Colonic mucosa (tissue), 4 donors: ENCODE measurements at regions not wholly inside any gene's neighbourhood (a gene's known extent, or its start where the extent isn't known, plus 50 kb on each side); places are given as distances from the start of the nearest gene placed in this dataset.
A peak's percentile ranks its signal among the peaks of the same experiment; 100 is the strongest.

Experiments used
- DNase-seq: peaks from one replicate; pipeline ENCODE4 v3.0.0-alpha.2; 2020
- H3K27ac ChIP-seq: fragments of 200-600 bp; one replicate; pipeline ENCODE4 v1.8.0; 2021
- H3K27me3 ChIP-seq: fragments of 200-600 bp; one replicate; pipeline ENCODE4 v1.8.0; 2021
- H3K36me3 ChIP-seq: fragments of 200-600 bp; one replicate; pipeline ENCODE4 v1.8.0; 2021
- H3K4me1 ChIP-seq: fragments of 200-600 bp; one replicate; pipeline ENCODE4 v1.8.0; 2021; ENCODE audit warnings: mild to moderate bottlenecking
- H3K4me3 ChIP-seq: fragments of 200-600 bp; one replicate; pipeline ENCODE4 v1.8.0; 2021
- H3K9ac ChIP-seq, 2 donors: one replicate each; pipeline ENCODE4 v1.7.0; 2013; ENCODE audit warnings: control low read depth in 2 of 2, low read depth in 2 of 2, low read length in 2 of 2
- H3K9me3 ChIP-seq: fragments of 200-600 bp; one replicate; pipeline ENCODE4 v1.8.0; 2021
- CTCF ChIP-seq: fragments of 200-600 bp; IDR thresholded peaks from one replicate; pipeline ENCODE4 v1.8.0; 2022; ENCODE audit warnings: antibody characterized with exemption, mild to moderate bottlenecking
- intact Hi-C: fragments of 100-400 bp; cut with DNase I; formaldehyde crosslinking; loops from one replicate; pipeline ENCODE4 v1.14.1; 2022
- donor health status: healthy.
- donor health status: DM: no; HTN: no; CAD: no.
- donor health status: DM: no; HTN: no; CAD: no.

- Histone ChIP-seq H3K36me3 (no peaks in the 10 kb centered on the region), H3K4me1 (no peaks in the 10 kb centered on the region), H3K4me3 (no peak overlapping the region), H3K27me3 (no peaks in the 10 kb centered on the region), H3K9ac (no peak overlapping the region), H3K9me3 (no peaks in the 10 kb centered on the region), H3K27ac (no peak overlapping the region)
- no peak for TF ChIP-seq CTCF
- intact Hi-C loops, result no loop called here
- DNase-seq, result no peak
These were observed 52.4 kb upstream of the FICD start for GRCh38 chr12:108462686-108463085.

- H3K36me3 ChIP-seq, result no peaks in the 10 kb centered on the region
- no peak for TF ChIP-seq CTCF
- H3K27ac ChIP-seq, result no peak overlapping the region
- intact Hi-C loops, result no loop called here
- H3K4me1 ChIP-seq, result no peaks in the 10 kb centered on the region
- H3K9ac ChIP-seq, result no peak overlapping the region
- H3K27me3 ChIP-seq, result no peaks in the 10 kb centered on the region
- no peak for DNase-seq
- H3K4me3 ChIP-seq, result no peak overlapping the region
- H3K9me3 ChIP-seq, result no peaks in the 10 kb centered on the region
These were observed 53.9 kb upstream of the FICD start for GRCh38 chr12:108461058-108461660.

- Histone ChIP-seq H3K4me3 (no peak overlapping the region), H3K9ac (no peak overlapping the region), H3K27ac (no peak overlapping the region), H3K27me3 (no peaks in the 10 kb centered on the region), H3K4me1 (no peaks in the 10 kb centered on the region), H3K9me3 (no peaks in the 10 kb centered on the region), H3K36me3 (no peaks in the 10 kb centered on the region)
- no peak for TF ChIP-seq CTCF
- intact Hi-C loops, result no loop called here
- no peak for DNase-seq
These were observed 55.9 kb upstream of the FICD start for GRCh38 chr12:108459149-108459548.

- H3K9ac ChIP-seq, result no peak overlapping the region
- H3K4me3 ChIP-seq, result no peak overlapping the region
- intact Hi-C loops, result no loop called here
- DNase-seq, result no peak
- no peaks in the 10 kb centered on the region for H3K9me3 ChIP-seq
- no peak for TF ChIP-seq CTCF
- H3K27me3 ChIP-seq, result no peaks in the 10 kb centered on the region
- no peaks in the 10 kb centered on the region for H3K4me1 ChIP-seq
- H3K27ac ChIP-seq, result no peak overlapping the region
- no peaks in the 10 kb centered on the region for H3K36me3 ChIP-seq
These were observed 57.2 kb upstream of the FICD start for GRCh38 chr12:108457734-108458361.

GRCh38 chr12:108457006-108457733 lies 57.9 kb upstream of the FICD start:
- Histone ChIP-seq H3K27ac (no peak overlapping the region), H3K4me1 (no peaks in the 10 kb centered on the region), H3K4me3 (no peak overlapping the region), H3K9me3 (no peaks in the 10 kb centered on the region), H3K27me3 (no peaks in the 10 kb centered on the region), H3K9ac (no peak overlapping the region), H3K36me3 (no peaks in the 10 kb centered on the region)
- intact Hi-C loops, result no loop called here
- peak; percentile 35 for TF ChIP-seq CTCF
- DNase-seq, result no peak
